H54 (cell line): ENCODE measurements at regions not wholly inside any gene's neighbourhood (a gene's known extent, or its start where the extent isn't known, plus 50 kb on each side); places are given as distances from the start of the nearest gene placed in this dataset.
"Not testable (repeated sequence)": the region's sequence is repeated elsewhere in the genome, so short reads cannot be mapped to it uniquely, and the experiment has no call there.

Source experiments
- DNase-seq: peaks from one replicate; pipeline ENCODE4 v3.0.0; 2011; ENCODE audit warnings: low spot score, mixed read lengths; ENCODE audit not compliant: insufficient read length
- FAIRE-seq: peaks from 3 replicates; lab custom pipeline; 2011; peaks lifted over from hg19 to GRCh38; lab: Jason Lieb, UNC
- POLR2A ChIP-seq: IDR thresholded peaks from 2 replicates; pipeline ENCODE4 v1.6.1; 2011; ENCODE audit warnings: low read depth, mild to moderate bottlenecking, low read length

DNA sequence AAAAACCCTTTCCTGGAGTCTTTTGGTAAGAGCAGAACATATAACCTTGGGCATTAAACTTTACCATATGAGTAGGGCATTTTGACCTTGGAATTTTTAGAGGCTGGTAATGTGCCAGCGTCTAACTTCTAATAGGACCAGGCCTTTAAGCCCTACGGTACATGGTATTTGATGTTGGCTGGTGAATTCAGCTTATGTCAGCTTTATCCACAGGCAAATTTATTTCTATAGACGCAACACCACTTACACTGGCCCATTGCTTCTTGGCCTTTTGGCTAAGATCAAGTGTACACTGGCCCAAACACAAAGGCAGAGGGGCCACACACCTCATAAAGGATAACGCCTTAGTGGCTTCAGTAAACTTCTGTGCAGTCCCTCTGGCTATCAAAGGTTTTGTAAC, 410.2 kb upstream of the LARGE1 start:
- FAIRE-seq, result no peak
- TF ChIP-seq POLR2A, result no peak
- DNase-seq, result no peak

DNA sequence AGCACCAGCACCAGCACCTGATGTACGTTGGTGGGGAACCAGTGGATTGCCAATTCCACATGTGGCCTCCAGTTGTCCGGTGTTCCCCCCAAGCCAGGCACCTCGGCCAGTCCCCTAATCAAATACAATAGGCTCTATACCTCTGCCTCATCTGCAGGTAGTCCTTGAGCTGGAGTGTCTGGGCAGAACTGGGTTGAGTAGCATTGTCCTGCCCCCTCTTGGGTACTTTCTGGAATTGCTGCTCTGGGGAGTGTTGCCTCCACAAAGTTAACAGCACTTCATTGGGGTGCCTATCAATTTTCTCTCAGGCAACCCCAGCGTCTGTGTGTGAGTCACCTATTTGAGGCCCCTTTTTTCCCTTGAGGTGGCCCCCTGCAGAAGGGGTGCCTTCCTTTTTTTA, 413.0 kb upstream of the LARGE1 start:
- TF ChIP-seq POLR2A, result no peak
- no peak for DNase-seq
- FAIRE-seq, result no peak

DNA sequence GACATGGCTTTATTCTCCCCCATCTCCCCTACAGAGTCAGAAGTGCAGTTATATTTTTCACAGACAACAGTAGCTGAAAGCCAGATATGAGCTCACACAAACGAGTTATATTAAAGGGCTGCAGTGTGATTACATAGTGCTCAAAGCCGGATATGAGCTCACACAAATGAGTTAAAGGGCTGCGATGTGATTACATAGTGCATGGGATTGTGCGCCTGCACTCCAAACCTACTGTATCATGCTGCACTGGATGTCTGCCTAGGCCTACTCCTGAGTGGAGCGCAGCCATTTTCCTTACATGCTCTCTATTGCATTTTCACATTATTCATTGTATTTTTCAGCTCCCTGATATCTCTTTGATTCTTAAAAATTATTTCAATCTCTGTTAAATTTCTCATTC, 414.6 kb upstream of the LARGE1 start:
- no peak for TF ChIP-seq POLR2A
- DNase-seq (no peak), FAIRE-seq (no peak)

DNA sequence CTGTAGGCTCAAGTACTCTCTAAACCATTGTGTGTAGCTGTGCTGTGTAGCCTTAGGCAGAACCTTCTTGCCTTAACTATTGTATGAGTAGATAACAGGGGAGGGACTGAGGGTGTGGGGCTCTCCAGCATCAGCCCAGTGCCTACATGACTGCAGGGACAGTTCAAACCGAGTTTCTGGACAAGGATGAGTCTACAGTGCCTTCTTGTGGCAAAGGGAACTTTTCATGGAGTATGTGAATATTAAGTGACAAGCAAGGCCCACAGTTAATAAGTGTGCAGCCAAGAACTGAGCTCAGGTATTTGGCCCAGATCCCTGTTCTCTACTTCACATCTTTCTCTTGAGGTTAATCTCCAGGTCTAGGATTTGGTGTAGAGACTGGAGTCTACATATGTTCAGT, 424.4 kb upstream of the LARGE1 start:
- FAIRE-seq (no peak), DNase-seq (no peak)
- no peak for TF ChIP-seq POLR2A

DNA sequence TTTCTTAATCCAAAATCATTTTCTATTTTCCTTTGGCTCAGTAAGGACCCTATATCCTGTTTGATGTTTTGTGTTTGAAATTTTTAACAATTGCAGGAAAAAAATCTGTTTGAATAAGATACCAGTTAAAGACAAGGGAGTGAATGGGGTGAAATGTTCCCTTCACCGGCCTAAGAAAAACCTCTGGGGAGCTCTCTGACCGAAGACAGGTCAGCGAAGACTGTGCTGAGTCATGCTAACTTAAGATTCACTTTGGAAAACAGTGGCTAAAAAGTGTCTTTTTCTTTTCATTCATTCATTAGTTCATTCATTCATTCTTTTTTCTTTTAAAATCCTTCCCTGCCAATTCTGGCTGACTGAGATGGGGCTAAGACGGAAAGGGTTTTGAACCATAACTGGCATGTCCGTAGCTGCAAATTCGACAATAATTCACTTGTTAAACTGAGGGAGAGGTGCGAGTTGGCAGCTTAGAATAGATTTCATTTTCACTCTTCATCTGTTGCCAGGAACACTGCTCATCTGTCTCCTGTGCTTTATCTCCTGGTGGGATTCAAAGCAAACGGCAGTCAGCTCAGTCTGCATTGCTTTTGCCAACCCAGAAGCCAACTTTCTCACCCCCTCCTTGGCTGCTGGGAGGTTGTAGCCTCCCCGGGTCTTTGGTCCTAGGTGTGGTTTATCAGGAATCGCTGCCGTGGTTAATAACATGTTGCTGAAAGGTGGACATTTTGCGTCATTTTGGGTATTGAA, 434.0 kb upstream of the LARGE1 start:
- no peak for TF ChIP-seq POLR2A
- FAIRE-seq (no peak), DNase-seq (no peak)

DNA sequence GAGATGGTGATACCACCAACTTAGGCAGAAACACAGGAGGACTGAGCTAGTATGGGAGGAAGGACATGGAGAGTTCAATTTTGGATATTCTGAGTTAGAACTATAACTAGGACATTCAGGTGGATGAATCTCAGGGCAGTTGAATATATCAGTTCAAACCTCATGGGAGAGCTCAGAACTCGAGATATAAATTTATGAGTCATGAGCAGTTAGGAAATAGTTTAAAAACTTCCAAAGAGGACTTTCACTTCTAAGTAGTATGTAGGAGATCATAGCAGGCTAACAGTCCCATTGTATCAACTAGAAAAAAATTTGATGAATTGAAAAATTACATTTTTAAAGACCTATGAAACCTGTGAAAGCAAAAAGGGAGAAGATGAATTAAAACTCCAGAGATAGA, 436.2 kb upstream of the LARGE1 start:
- FAIRE-seq, result no peak
- no peak for DNase-seq
- no peak for TF ChIP-seq POLR2A

DNA sequence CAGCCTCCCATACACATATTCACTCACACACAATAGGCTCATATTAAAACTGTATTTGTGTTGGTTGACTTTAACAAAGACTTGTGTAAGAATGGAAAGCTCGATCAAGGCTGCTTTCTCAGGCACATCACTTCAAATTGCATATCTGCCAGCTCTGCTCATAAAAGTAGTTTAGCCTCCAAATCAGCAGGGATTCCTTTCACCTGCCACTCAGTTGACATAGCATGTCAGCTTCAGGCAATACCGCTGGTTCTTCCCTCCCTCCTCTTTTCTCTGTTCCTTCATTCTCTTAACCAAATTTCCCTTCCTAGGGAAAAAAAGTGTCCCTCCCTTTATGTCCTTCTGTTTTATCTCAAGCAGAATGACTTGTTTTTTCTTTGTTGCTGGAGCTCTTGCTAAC, 450.4 kb upstream of the LARGE1 start:
- no peak for FAIRE-seq
- TF ChIP-seq POLR2A, result no peak
- DNase-seq, result no peak

DNA sequence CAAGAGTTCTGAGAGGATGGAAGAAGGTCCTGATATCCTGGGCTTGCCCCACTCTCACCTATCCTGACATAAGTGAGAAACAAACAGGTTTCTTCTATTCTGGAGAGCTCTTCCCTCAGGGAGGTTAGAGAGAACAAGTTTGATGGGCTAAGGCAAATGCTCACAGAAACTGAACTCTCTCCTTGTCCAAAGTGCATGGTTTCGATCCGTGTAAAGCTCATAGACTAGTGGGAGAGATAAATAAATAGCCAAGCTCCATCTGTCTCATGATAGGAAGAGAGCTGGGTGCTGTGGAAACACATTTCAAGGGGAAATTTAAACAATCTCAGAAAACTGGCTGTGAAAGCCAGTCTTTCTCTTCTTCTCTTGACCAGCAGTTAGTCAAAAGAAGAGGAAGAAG, 459.5 kb upstream of the LARGE1 start:
- no peak for FAIRE-seq
- DNase-seq, result no peak
- TF ChIP-seq POLR2A, result no peak

DNA sequence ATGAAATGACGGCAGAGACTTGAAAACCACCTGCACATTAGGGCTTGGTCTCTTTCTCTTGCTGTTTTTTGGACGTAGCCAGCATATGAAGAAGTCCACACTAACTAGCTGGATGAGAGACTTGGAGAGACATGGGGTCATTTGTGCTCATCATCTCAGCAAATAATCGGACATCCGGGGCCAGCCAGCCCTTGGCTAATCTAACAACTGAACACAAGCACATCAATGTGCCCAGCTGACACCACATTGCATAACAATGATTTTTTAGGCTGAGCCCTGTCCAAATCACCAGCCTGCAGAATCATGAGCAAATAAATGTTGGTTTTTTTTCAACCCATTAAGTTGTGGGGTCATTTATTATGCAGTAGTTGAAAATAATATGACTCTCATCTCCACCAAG, 460.3 kb upstream of the LARGE1 start:
- no peak for DNase-seq
- no peak for TF ChIP-seq POLR2A
- no peak for FAIRE-seq

DNA sequence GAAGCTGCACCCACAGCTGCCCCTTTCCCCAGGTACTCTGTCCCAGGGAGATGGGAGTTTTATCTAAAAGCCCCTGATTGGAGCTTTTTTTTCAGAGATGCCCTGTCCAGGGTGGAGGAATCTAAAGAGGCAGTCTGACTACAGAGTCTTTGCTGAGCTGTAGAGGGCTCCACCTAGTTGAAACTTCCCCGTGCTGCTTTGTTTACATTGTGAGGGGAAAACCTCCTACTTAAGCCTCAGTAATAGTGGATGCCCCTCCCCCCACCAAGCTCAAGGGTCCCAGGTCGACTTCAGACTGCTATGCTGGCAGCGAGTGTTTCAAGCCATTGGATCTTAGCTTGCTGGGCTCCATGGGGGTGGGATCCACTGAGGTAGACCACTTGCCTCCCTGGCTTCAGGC, 470.1 kb upstream of the LARGE1 start:
- no peak for TF ChIP-seq POLR2A
- DNase-seq (no peak), FAIRE-seq (no peak)

DNA sequence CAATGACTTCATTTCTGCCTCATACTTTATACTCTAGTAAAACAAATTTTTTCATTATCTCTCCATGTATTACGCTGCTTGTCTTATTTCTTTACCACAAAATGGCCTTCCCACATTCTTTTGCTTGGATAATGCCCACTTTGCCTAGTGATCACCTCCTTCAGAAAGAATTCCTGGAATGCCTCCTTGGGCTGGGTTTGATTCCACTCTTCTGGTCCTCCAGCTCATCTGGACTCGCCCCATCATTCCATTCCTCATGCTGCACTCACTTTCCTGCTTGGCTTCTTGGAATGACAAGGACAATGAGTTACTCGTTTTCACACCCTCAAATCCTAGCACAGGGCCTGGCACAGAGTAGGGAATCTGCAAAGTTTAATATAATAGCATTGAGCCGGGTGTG, 475.1 kb upstream of the LARGE1 start:
- DNase-seq (no peak), FAIRE-seq (no peak)
- no peak for TF ChIP-seq POLR2A

DNA sequence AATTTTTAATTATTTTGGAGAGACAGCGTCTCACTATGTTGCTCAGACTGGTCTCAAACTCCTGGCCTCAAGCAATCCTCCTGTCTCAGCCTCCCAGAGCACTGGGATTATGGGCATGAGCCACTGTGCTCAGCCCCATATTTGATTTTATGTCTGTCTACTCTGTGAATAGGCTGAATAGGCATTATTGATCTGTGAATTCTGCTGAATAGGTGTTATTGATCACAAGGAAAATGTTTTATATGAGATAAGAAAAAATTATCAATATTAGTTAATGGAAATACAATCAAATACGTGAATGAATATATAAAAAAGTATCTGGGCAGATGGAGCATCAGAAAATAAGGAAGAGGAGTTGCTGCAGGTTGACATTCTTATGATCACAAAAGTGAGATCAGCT, 483.4 kb upstream of the LARGE1 start:
- no peak for TF ChIP-seq POLR2A
- DNase-seq (no peak), FAIRE-seq (no peak)

DNA sequence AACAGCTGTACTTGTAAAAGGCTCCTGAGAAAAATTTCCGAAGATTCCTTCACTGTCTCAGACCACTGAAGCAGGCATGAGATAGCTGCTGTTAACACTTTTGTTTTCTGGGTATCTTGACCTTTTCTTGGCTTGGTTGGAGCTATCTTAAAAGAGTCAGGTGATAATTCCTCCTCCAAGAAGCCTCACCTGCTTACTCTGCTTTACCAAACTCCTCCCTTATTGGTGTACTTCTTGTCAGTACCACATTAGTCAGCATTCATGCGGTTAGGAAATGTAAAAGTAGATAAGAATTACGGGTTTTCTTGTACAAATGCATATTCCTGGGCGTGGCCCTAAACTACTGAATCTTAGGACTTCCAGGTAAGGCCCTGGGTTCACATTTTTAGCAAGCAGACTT, 489.8 kb upstream of the LARGE1 start:
- DNase-seq, result no peak
- no peak for FAIRE-seq
- TF ChIP-seq POLR2A, result no peak

DNA sequence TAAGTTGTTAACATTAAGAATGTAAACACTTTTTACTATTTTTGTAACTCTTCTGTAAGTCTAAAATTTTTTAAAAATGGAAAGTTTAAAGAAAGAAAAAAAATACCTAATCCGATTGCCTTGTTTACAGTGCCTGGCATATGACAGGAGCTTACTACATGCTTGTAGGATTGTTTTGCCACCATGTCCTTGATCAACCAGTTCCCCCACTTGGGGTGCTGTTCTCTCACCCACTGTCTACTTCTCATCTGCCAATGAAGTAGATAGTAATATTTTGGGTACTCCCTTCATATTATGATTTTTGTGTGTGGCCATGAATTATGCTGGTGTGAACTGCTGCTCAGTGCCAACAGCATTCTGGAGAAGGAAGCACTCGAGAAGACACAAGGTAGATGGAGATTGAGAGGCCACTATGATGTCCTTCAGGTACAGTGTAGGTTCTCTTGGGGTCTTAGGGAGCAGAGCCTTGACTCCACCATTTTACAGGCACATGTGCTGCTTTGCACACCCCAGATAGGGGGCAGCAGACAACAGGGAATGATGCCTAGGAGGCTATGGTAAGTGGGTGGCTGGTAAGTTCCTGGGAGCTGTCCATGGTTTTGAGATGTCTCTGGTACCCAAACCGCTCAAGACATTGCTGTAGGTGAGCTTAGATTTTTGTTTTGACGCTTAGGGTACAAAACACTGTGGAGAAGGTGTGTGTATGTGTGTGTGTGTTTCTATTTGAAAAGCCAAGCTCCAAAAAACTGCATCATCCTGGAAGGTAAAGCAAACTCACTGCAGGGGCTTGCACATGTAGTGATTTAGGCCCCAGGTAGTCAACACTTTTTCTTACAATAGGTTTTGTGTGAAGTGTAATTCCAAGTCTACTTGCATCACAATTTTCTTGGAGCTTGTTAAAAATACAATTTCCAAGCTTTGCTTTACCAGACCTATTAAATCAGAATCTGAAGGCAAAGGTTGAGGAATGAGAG, 494.5 kb upstream of the LARGE1 start:
- DNase-seq (peak; percentile 12), FAIRE-seq (peak; percentile 87)
- no peak for TF ChIP-seq POLR2A

DNA sequence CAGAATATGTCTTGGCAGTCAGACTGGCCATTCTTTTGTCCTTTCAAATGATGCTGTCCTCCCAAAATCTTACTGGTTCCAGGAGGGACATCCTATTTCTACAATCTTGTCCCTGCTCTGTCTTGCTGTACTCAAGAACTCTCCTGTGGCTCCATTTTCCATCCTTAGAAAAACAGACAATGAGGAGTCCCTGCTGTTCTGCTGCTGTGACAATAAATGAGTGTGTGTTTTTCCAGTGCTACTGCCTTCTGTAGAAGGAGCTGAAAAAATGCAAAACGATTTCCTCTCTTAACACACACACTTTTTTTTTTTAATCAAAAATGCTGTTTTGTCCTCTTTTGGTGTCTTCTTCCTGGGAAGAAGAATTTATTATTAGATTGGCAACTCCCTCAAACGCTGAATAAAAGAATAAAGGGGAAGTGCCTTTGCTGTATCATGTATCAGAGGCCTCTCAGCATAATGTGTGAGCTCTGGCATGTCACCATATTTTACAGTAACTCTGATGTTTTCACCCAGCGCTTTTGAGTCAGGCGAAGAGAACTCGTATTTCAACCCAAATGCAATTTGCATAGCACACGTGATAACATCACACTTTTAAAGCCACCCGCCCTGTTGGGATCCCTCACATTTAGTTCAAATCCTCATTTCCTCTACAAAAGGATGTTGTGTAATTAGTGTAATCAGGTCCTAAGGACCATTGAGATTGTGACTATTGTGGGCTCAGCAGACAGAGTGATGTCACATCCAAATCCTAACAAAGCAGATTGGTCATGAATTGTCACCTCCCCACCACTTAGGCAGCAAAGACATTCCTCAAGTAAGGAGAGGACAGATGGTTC, 496.0 kb upstream of the LARGE1 start:
- TF ChIP-seq POLR2A, result no peak
- no peak for FAIRE-seq
- DNase-seq, result no peak

DNA sequence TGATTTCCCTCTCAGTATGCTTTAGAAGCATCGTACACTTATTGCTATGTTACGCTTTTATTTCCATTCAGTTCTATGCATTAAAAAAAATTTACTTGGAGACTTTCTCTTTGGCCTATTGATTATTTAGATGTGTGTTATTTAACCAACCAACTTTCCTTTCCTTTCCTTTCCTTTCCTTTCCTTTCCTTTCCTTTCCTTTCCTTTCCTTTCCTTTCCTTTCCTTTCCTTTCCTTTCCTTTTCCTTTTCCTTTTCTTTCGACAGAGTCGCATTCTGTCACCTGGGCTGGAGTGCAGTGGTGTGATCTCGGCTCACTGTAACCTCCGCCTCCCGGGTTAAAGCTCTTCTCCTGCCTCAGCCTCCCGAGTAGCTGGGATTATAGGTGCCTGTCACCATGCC, 502.7 kb upstream of the LARGE1 start:
- not testable (repeated sequence) for DNase-seq, FAIRE-seq
